Adipocyte (in vitro differentiated cells): ENCODE measurements at regions not wholly inside any gene's neighbourhood (a gene's known extent, or its start where the extent isn't known, plus 50 kb on each side); places are given as distances from the start of the nearest gene placed in this dataset.
A peak's percentile ranks its signal among the peaks of the same experiment; 100 is the strongest.
"Not testable (repeated sequence)": the region's sequence is repeated elsewhere in the genome, so short reads cannot be mapped to it uniquely, and the experiment has no call there.

Source experiments
- DNase-seq: peaks from one replicate; pipeline ENCODE4 v3.0.0-alpha.2; 2015; ENCODE audit warnings: low read depth
- H3K27me3 ChIP-seq: replicated peaks from 2 replicates; pipeline ENCODE4 v1.7.0; 2013; ENCODE audit warnings: mild to moderate bottlenecking, low read length, moderate library complexity; ENCODE audit not compliant: control insufficient read depth, insufficient read depth
- H3K36me3 ChIP-seq: 2 replicates; pipeline ENCODE4 v1.7.0; 2013; ENCODE audit warnings: low read length, mild to moderate bottlenecking, moderate library complexity; ENCODE audit not compliant: control insufficient read depth, insufficient read depth, severe bottlenecking
- H3K4me1 ChIP-seq: 2 replicates; pipeline ENCODE4 v1.7.0; 2013; ENCODE audit warnings: mild to moderate bottlenecking, low read length, moderate library complexity; ENCODE audit not compliant: control insufficient read depth, insufficient read depth
- H3K4me3 ChIP-seq: 2 replicates; pipeline ENCODE4 v1.7.0; 2013; ENCODE audit warnings: mild to moderate bottlenecking, low read length, moderate library complexity
- H3K9ac ChIP-seq: 2 replicates; pipeline ENCODE4 v1.7.0; 2013; ENCODE audit warnings: mild to moderate bottlenecking, low read length, moderate library complexity
- H3K9me3 ChIP-seq: 2 replicates; pipeline ENCODE4 v1.7.0; 2013; ENCODE audit warnings: mild to moderate bottlenecking, low read length, moderate library complexity; ENCODE audit not compliant: control insufficient read depth

- Histone ChIP-seq H3K36me3 (no peaks in the 10 kb centered on the region), H3K27me3 (no peaks in the 10 kb centered on the region), H3K4me3 (no peak overlapping the region), H3K9me3 (no peaks in the 10 kb centered on the region), H3K9ac (no peak overlapping the region), H3K4me1 (no peaks in the 10 kb centered on the region)
- DNase-seq: no peak
Measured at GRCh38 chr6:51200676-51201075, 382.0 kb downstream of the TFAP2B start.

DNA sequence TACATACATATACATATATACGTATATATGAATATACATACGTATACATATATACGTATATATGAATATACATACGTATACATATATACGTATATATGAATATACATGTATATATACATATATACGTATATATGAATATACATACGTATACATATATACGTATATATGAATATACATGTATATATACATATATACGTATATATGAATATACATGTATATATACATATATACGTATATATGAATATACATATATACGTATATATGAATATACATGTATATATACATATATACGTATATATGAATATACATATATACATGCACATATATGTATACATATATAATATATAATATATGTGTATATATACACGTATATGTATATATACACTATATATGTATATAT, 384.0 kb downstream of the TFAP2B start:
- H3K9me3 ChIP-seq, H3K36me3 ChIP-seq, H3K27me3 ChIP-seq, DNase-seq, H3K4me3 ChIP-seq, H3K9ac ChIP-seq, H3K4me1 ChIP-seq: not testable (repeated sequence)

DNA sequence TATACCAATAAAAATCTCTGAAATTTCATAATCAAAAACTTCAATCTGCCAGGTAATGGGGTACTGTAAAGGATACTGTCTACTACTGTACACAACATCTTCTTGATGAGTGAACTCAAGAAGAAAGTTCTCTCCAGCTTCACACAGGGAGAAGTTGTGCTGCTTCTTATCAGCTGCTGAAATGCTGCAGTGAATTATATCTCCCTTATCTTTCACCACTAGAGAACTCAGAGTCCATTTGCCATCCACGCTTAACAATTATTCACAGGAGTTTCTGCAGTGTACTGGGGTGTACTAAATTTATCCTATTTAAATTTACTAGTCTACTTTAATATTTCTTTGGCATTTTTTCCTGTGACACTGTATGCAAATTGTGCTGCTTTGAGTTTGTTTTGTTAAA, 384.8 kb downstream of the TFAP2B start:
- Histone ChIP-seq H3K27me3 (no peaks in the 10 kb centered on the region), H3K9ac (no peak overlapping the region), H3K9me3 (no peaks in the 10 kb centered on the region), H3K4me1 (no peaks in the 10 kb centered on the region), H3K36me3 (no peaks in the 10 kb centered on the region), H3K4me3 (no peak overlapping the region)
- no peak for DNase-seq

DNA sequence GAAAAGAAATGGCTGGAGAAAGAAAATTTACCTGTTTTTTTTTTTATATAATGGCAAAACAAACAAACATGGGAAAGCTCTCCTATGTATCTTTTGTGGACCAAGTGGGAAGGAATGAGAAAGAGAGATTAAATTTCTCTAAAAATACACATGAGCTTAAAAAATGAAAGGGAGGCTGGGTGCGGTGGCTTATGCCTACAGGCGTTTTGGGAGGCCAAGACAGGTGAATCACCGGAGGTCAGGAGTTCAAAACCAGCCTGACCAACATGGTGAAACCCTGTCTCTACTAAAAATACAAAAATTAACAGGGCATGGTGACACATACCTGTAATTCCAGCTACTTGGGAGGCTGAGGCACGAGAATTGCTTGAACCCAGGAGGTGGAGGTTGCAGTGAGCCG, 388.0 kb downstream of the TFAP2B start:
- not testable (repeated sequence) for H3K4me3 ChIP-seq, H3K36me3 ChIP-seq, H3K9me3 ChIP-seq, H3K27me3 ChIP-seq, DNase-seq, H3K9ac ChIP-seq, H3K4me1 ChIP-seq

GRCh38 chr6:51209651-51210050, 391.0 kb downstream of the TFAP2B start:
- DNase-seq: no peak
- no peak overlapping the region for H3K4me3 ChIP-seq
- no peaks in the 10 kb centered on the region for H3K4me1 ChIP-seq
- no peaks in the 10 kb centered on the region for H3K9me3 ChIP-seq
- no peaks in the 10 kb centered on the region for H3K36me3 ChIP-seq
- H3K9ac ChIP-seq: no peak overlapping the region
- H3K27me3 ChIP-seq: peaks cover 4% of the 10 kb centered on the region

DNA sequence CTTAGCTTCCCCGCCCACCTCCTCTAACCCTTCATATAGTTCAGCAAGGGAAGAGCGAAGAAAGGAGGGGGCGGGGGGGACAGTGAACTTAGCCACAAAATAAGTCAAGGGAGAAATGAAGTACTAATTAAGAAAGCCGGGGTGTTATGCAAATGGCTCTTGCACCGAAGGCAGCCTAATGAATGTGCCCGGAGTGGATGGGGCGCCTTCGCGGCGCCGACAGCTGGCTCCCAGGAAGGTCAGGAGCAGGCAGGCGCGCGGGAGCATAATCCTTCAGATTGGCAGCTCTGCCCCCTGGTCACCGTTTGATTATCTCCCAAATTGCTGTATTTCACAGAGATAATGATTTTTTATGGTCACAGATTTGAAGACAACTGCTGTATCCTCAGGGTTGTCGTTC, 395.1 kb downstream of the TFAP2B start:
- Histone ChIP-seq H3K4me3 (peak overlapping the region; percentile 17), H3K4me1 (no peaks in the 10 kb centered on the region), H3K9ac (no peak overlapping the region), H3K27me3 (peaks cover 5% of the 10 kb centered on the region), H3K9me3 (no peaks in the 10 kb centered on the region), H3K36me3 (no peaks in the 10 kb centered on the region)
- DNase-seq: no peak

GRCh38 chr6:51214442-51214841, 395.8 kb downstream of the TFAP2B start:
- Histone ChIP-seq H3K36me3 (no peaks in the 10 kb centered on the region), H3K9me3 (no peaks in the 10 kb centered on the region), H3K4me3 (peak overlapping the region; percentile 17), H3K4me1 (no peaks in the 10 kb centered on the region), H3K27me3 (peaks cover 5% of the 10 kb centered on the region), H3K9ac (no peak overlapping the region)
- DNase-seq: no peak

- no peak for DNase-seq
- H3K9ac ChIP-seq: no peak overlapping the region
- no peaks in the 10 kb centered on the region for H3K4me1 ChIP-seq
- peaks cover 5% of the 10 kb centered on the region for H3K27me3 ChIP-seq
- H3K9me3 ChIP-seq: no peaks in the 10 kb centered on the region
- no peaks in the 10 kb centered on the region for H3K36me3 ChIP-seq
- no peak overlapping the region for H3K4me3 ChIP-seq
Measured at GRCh38 chr6:51218181-51218580, 399.5 kb downstream of the TFAP2B start.

GRCh38 chr6:51224580-51225240, 406.0 kb downstream of the TFAP2B start:
- not testable (repeated sequence) for H3K4me3 ChIP-seq, H3K36me3 ChIP-seq, H3K9ac ChIP-seq, H3K4me1 ChIP-seq, H3K27me3 ChIP-seq, H3K9me3 ChIP-seq, DNase-seq

GRCh38 chr6:51241376-51241775, 422.7 kb downstream of the TFAP2B start:
- DNase-seq: no peak
- Histone ChIP-seq H3K9me3 (no peaks in the 10 kb centered on the region), H3K9ac (no peak overlapping the region), H3K4me3 (no peak overlapping the region), H3K27me3 (no peaks in the 10 kb centered on the region), H3K4me1 (no peaks in the 10 kb centered on the region), H3K36me3 (no peaks in the 10 kb centered on the region)

- no peaks in the 10 kb centered on the region for H3K9me3 ChIP-seq
- no peak overlapping the region for H3K4me3 ChIP-seq
- no peaks in the 10 kb centered on the region for H3K4me1 ChIP-seq
- H3K27me3 ChIP-seq: no peaks in the 10 kb centered on the region
- H3K36me3 ChIP-seq: no peaks in the 10 kb centered on the region
- no peak for DNase-seq
- no peak overlapping the region for H3K9ac ChIP-seq
Measured at GRCh38 chr6:51249798-51250197, 431.1 kb downstream of the TFAP2B start.

GRCh38 chr6:51250317-51250716, 431.6 kb downstream of the TFAP2B start:
- Histone ChIP-seq H3K36me3 (no peaks in the 10 kb centered on the region), H3K27me3 (no peaks in the 10 kb centered on the region), H3K9ac (no peak overlapping the region), H3K4me3 (no peak overlapping the region), H3K9me3 (no peaks in the 10 kb centered on the region), H3K4me1 (no peaks in the 10 kb centered on the region)
- no peak for DNase-seq
